Heart right ventricle (tissue), 16 donors: ENCODE measurements at regions not wholly inside any gene's neighbourhood (a gene's known extent, or its start where the extent isn't known, plus 50 kb on each side); places are given as distances from the start of the nearest gene placed in this dataset.

Experiments
- ATAC-seq, 8 donors: fragments of 200-7000 bp; cut with Tn5 transposase; one replicate each; pipeline ENCODE4 v1.9.1; 2020; ENCODE audit warnings: mild to moderate bottlenecking in 8 of 8, moderate library complexity in 8 of 8, moderate number of reproducible peaks in 1 of 8
- DNase-seq, 2 donors: peaks; one replicate each; pipeline ENCODE4 v3.0.0-alpha.2; 2020
- H3K27ac ChIP-seq, 10 donors: fragments of 200-600 bp; sonication (generic) in 2 of 10; one replicate each; pipeline versions ENCODE4 v1.5.0 to v1.8.0; 2020 to 2022; ENCODE audit warnings: mild to moderate bottlenecking in 3 of 10
- H3K27me3 ChIP-seq, 7 donors: fragments of 200-600 bp; one replicate each; pipeline ENCODE4 v1.8.0; 2021 to 2022; ENCODE audit warnings: mild to moderate bottlenecking in 2 of 7
- H3K36me3 ChIP-seq, 9 donors: fragments of 200-600 bp; sonication (generic) in 1 of 9; one replicate each; pipeline versions ENCODE4 v1.5.0 to v1.8.0; 2020 to 2022; ENCODE audit warnings: mild to moderate bottlenecking in 2 of 9
- H3K4me1 ChIP-seq, 9 donors: fragments of 200-600 bp; sonication (generic) in 1 of 9; one replicate each; pipeline versions ENCODE4 v1.5.0 to v1.8.0; 2020 to 2022; ENCODE audit warnings: mild to moderate bottlenecking in 4 of 9
- H3K4me3 ChIP-seq, 10 donors: fragments of 200-600 bp; sonication (generic) in 2 of 10; one replicate each; pipeline versions ENCODE4 v1.5.0 to v1.8.0; 2020 to 2022; ENCODE audit warnings: mild to moderate bottlenecking in 7 of 10, moderate library complexity in 2 of 10
- H3K9me3 ChIP-seq, 11 donors: fragments of 200-600 bp in 10 of 11; sonication (generic) in 2 of 11; one replicate each; pipeline versions ENCODE4 v1.5.0 to v1.8.0; 2013 to 2022; ENCODE audit warnings: mild to moderate bottlenecking in 2 of 11, control low read depth in 1 of 11, moderate library complexity in 1 of 11
- CTCF ChIP-seq, 9 donors: fragments of 200-600 bp; sonication (generic) in 2 of 9; IDR thresholded peaks; one replicate each; pipeline versions ENCODE4 v1.5.0 to v1.8.0; 2021 to 2022; ENCODE audit warnings: antibody characterized with exemption in 9 of 9, mild to moderate bottlenecking in 5 of 9, moderate library complexity in 1 of 9
- WGBS, 2 donors: extraction: QIAGEN DNeasy Blood & Tissue Kit; methylation state at CpG; one replicate each; pipeline ENCODE4 v1.1.7; 2013; ENCODE audit warnings: inconsistent platforms in 1 of 2; 5-methylcytosine and 5-hydroxymethylcytosine counted together
- intact Hi-C, 10 donors: fragments of 100-400 bp; cut with DNase I; formaldehyde crosslinking; loops; one replicate each; pipeline versions ENCODE4 v1.11.1 to v1.14.2; 2022
- donor health status: Arrhythmogenic right ventricular cardiomyopathy.
- donor health status: ischemic (EF 13 %, LVEDD 7.1; RV severe dilation, severe dysfunction).
- donor health status: healthy with polysubstance abuse.
- donor health status: DM: no; HTN: yes; CAD: no.
- donor health status: DM: no; HTN: no; CAD: no.
- donor health status: ischemic (EF 25% LVEDD 6.9; RV normal size, moderate dysfunction).
- donor health status: ischemic (EF 25% LVEDD 5.7; RV mildly dilated, moderate dysfunction).
- donor health status: healthy.
- donor health status: DM: yes; HTN: yes; CAD: no.
- donor health status: Ischemic cardiomyopathy.
- donor health status: ischemic (EF 35%, LVEDD 5.7; RV mildly dilated, moderate dysfunction).
- donor health status: nonischemic (EF 11% LVEDD 7.7; RV severe dilation, severe dysfunction).
- donor health status: DM: yes; HTN: yes; CAD: no.
- donor health status: PGD.
- donor health status: ischemic (EF 29% LVEDD 5.4; RV normal size, mild dysfunction).
- donor health status: nonischemic (EF 23%, LVEDD 6.1; RV moderate dilation, normal function).

- TF ChIP-seq CTCF (IDR thresholded peaks at IDR 0.05), result no peak
- Histone ChIP-seq H3K4me1 (no peaks in the 10 kb centered on the region), H3K27me3 (no peaks in the 10 kb centered on the region), H3K36me3 (no peaks in the 10 kb centered on the region), H3K4me3 (no peak overlapping the region), H3K9me3 (no peaks in the 10 kb centered on the region), H3K27ac (no peak overlapping the region)
- WGBS, 2 donors, result 78 to 81% methylated on average over 2 of the region's 2 CpGs
- intact Hi-C loops, result no loop called here
- ATAC-seq, result no peak
- DNase-seq, result no peak
Measured at GRCh38 chr11:97428247-97428790, 1038.5 kb downstream of the JRKL start.

- no peaks in the 10 kb centered on the region for H3K27me3 ChIP-seq
- DNase-seq, result no peak
- 41 to 48% methylated on average over 3 of the region's 3 CpGs for WGBS, 2 donors
- no peak overlapping the region for H3K27ac ChIP-seq
- no peaks in the 10 kb centered on the region for H3K9me3 ChIP-seq
- intact Hi-C loops, result no loop called here
- ATAC-seq, result no peak
- no peaks in the 10 kb centered on the region for H3K4me1 ChIP-seq
- H3K4me3 ChIP-seq, result no peak overlapping the region
- no peak for TF ChIP-seq CTCF (IDR thresholded peaks at IDR 0.05)
- H3K36me3 ChIP-seq, result no peaks in the 10 kb centered on the region
Measured at GRCh38 chr11:97430877-97431276, 1041.1 kb downstream of the JRKL start.

- H3K9me3 ChIP-seq, result no peaks in the 10 kb centered on the region
- no peak for ATAC-seq
- no peaks in the 10 kb centered on the region for H3K4me1 ChIP-seq
- intact Hi-C loops, result no loop called here
- no peak overlapping the region for H3K4me3 ChIP-seq
- WGBS, 2 donors, result 61 to 73% methylated on average over 1 of the region's 1 CpG
- DNase-seq, result no peak
- no peak for TF ChIP-seq CTCF (IDR thresholded peaks at IDR 0.05)
- H3K36me3 ChIP-seq, result no peaks in the 10 kb centered on the region
- H3K27me3 ChIP-seq, result no peaks in the 10 kb centered on the region
- no peak overlapping the region for H3K27ac ChIP-seq
Measured at GRCh38 chr11:97432926-97433325, 1043.1 kb downstream of the JRKL start.

GRCh38 chr11:97445561-97445960, 1055.7 kb downstream of the JRKL start:
- no peak overlapping the region for H3K4me3 ChIP-seq
- H3K4me1 ChIP-seq, result peaks cover 0 to 5% (median 0%) of the 10 kb centered on the region in 9 donors
- intact Hi-C loops, result no loop called here
- ATAC-seq (no peak), DNase-seq (no peak)
- H3K9me3 ChIP-seq, result peaks cover 0 to 5% (median 0%) of the 10 kb centered on the region in 11 donors
- no peaks in the 10 kb centered on the region for H3K36me3 ChIP-seq
- H3K27me3 ChIP-seq, result no peaks in the 10 kb centered on the region
- 22 to 29% methylated on average over 2 of the region's 2 CpGs for WGBS, 2 donors
- no peak overlapping the region for H3K27ac ChIP-seq
- TF ChIP-seq CTCF (IDR thresholded peaks at IDR 0.05), result no peak
